ENCODE measurements at regions not wholly inside any gene's neighbourhood (a gene's known extent, or its start where the extent isn't known, plus 50 kb on each side); places are given as distances from the start of the nearest gene placed in this dataset.

DNA sequence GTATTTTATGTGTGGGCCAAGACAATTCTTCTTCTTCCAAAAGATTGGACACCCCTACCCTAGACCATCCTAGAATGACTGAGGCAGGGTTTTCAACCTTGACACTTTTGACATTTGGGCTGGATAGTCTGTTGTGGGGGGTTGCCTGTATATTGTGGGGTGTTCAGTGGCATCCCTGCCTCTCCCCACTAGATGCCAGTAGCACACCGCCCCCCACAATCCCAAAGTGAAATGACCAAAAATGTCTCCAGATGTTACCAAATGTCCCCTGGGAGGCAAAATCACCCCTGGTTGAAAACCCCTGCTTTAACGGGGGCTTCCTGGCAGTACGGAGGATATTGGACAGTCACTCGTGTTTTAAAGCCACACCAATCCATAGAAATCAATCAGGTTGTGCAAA, 219.6 kb downstream of the PHETA1 start:
- no peak for TF ChIP-seq POLR2A (IDR thresholded peaks at IDR 0.05)
- TF ChIP-seq, protein P1, sequence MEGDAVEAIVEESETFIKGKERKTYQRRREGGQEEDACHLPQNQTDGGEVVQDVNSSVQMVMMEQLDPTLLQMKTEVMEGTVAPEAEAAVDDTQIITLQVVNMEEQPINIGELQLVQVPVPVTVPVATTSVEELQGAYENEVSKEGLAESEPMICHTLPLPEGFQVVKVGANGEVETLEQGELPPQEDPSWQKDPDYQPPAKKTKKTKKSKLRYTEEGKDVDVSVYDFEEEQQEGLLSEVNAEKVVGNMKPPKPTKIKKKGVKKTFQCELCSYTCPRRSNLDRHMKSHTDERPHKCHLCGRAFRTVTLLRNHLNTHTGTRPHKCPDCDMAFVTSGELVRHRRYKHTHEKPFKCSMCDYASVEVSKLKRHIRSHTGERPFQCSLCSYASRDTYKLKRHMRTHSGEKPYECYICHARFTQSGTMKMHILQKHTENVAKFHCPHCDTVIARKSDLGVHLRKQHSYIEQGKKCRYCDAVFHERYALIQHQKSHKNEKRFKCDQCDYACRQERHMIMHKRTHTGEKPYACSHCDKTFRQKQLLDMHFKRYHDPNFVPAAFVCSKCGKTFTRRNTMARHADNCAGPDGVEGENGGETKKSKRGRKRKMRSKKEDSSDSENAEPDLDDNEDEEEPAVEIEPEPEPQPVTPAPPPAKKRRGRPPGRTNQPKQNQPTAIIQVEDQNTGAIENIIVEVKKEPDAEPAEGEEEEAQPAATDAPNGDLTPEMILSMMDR (IDR thresholded peaks at IDR 0.05): no peak
